MCF 10A (cell line): ENCODE measurements at regions not wholly inside any gene's neighbourhood (a gene's known extent, or its start where the extent isn't known, plus 50 kb on each side); places are given as distances from the start of the nearest gene placed in this dataset.

Experiments
- BruUV-seq: library from RNA; stranded (reverse); fragments of 400-500 nt; replicated peaks from 2 replicates; lab custom pipeline; 2021; lab: Mats Ljungman, UMichigan
- CTCF ChIA-PET: fragments of 300-600 bp; sonication (Branson Sonifier 250); formaldehyde crosslinking; extraction: SDS; loops from one replicate; lab custom pipeline; 2021; ENCODE audit warnings: antibody characterized with exemption, inconsistent platforms; lab: Yijun Ruan, JAX
- POLR2A ChIA-PET: fragments of 300-600, 350-650 bp; sonication (Branson Sonifier 250); formaldehyde crosslinking; extraction: SDS; loops from one replicate; lab custom pipeline; 2020; ENCODE audit warnings: antibody characterized with exemption, inconsistent platforms; lab: Yijun Ruan, JAX
- DNase-seq: peaks from one replicate; pipeline ENCODE4 v3.0.0-alpha.2; 2018; ENCODE audit not compliant: unreplicated experiment
- H3K27ac Mint-ChIP-seq: one replicate; pipeline ENCODE4 v1.8.0; 2022; ENCODE audit warnings: mild to moderate bottlenecking, low read depth, mixed read lengths; ENCODE audit not compliant: unreplicated experiment
- H3K27me3 Mint-ChIP-seq: one replicate; pipeline ENCODE4 v1.8.0; 2022; ENCODE audit warnings: mixed read lengths; ENCODE audit not compliant: insufficient read depth, unreplicated experiment
- H3K36me3 Mint-ChIP-seq: one replicate; pipeline ENCODE4 v1.8.0; 2022; ENCODE audit warnings: mild to moderate bottlenecking, moderate library complexity, mixed read lengths; ENCODE audit not compliant: insufficient read depth, unreplicated experiment
- H3K4me1 Mint-ChIP-seq: one replicate; pipeline ENCODE4 v1.8.0; 2022; ENCODE audit warnings: mixed read lengths; ENCODE audit not compliant: insufficient read depth, unreplicated experiment
- H3K4me3 Mint-ChIP-seq: one replicate; pipeline ENCODE4 v1.8.0; 2022; ENCODE audit warnings: mild to moderate bottlenecking, moderate library complexity, mixed read lengths; ENCODE audit not compliant: unreplicated experiment
- H3K9me3 Mint-ChIP-seq: one replicate; pipeline ENCODE4 v1.8.0; 2022; ENCODE audit warnings: mixed read lengths; ENCODE audit not compliant: unreplicated experiment
- intact Hi-C: fragments of 100-400 bp; cut with micrococcal nuclease; formaldehyde crosslinking; loops from 2 replicates; pipeline ENCODE4 v1.14.1; 2022
- TF ChIP-seq, protein P1 (sequence below): fragments of 200-600 bp; IDR thresholded peaks from one replicate; pipeline ENCODE4 v1.8.0; 2022; ENCODE audit warnings: antibody characterized with exemption, mild to moderate bottlenecking; ENCODE audit not compliant: unreplicated experiment

- ChIA-PET CTCF (interaction anchor here (0.8 to 2.1 kb wide), 2 partner anchors 11 to 15 kb away, joined by 3 to 12 read pairs; no protein-coding TSS in a partner anchor), POLR2A (interaction anchor here (1.2 to 1.7 kb wide), 2 partner anchors 13 to 17 kb away, joined by 4 to 5 read pairs; no protein-coding TSS in a partner anchor)
- no peak overlapping the region for H3K4me3 Mint-ChIP-seq
- H3K27ac Mint-ChIP-seq = no peak overlapping the region
- H3K4me1 Mint-ChIP-seq = peaks cover 22% of the 10 kb centered on the region
- no peaks in the 10 kb centered on the region for H3K27me3 Mint-ChIP-seq
- no TSS peak for BruUV-seq
- intact Hi-C loops = no loop called here
- TF ChIP-seq, protein P1, sequence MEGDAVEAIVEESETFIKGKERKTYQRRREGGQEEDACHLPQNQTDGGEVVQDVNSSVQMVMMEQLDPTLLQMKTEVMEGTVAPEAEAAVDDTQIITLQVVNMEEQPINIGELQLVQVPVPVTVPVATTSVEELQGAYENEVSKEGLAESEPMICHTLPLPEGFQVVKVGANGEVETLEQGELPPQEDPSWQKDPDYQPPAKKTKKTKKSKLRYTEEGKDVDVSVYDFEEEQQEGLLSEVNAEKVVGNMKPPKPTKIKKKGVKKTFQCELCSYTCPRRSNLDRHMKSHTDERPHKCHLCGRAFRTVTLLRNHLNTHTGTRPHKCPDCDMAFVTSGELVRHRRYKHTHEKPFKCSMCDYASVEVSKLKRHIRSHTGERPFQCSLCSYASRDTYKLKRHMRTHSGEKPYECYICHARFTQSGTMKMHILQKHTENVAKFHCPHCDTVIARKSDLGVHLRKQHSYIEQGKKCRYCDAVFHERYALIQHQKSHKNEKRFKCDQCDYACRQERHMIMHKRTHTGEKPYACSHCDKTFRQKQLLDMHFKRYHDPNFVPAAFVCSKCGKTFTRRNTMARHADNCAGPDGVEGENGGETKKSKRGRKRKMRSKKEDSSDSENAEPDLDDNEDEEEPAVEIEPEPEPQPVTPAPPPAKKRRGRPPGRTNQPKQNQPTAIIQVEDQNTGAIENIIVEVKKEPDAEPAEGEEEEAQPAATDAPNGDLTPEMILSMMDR = no peak
- H3K36me3 Mint-ChIP-seq = no peaks in the 10 kb centered on the region
- DNase-seq = no peak
- H3K9me3 Mint-ChIP-seq = no peaks in the 10 kb centered on the region
These were observed 65.3 kb upstream of the SMNDC1 start for GRCh38 chr10:110370006-110370405.

DNA sequence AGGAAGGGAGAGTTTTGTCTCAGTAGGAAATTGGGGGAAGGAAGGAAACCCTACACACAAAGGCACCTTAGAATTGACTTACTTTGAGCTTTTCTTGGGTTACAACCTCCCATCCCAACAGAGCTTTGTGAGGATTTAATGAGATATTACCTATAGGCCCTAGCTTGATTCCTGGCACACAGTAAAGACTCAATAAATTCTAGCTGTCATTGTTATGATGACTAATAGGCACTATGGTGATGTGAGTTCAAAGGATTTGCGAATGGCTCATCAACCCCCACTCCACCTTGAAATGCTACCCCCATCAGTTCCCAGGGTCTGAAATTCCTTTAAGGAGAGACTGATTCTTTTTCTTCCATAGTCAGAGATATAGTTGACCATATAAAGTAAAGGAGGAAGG is 67.9 kb upstream of the SMNDC1 start:
- H3K27me3 Mint-ChIP-seq = no peaks in the 10 kb centered on the region
- TF ChIP-seq, protein P1 = no peak
- H3K9me3 Mint-ChIP-seq = no peaks in the 10 kb centered on the region
- no peak overlapping the region for H3K27ac Mint-ChIP-seq
- BruUV-seq = no TSS peak
- intact Hi-C loops = no loop called here
- H3K36me3 Mint-ChIP-seq = no peaks in the 10 kb centered on the region
- no peak overlapping the region for H3K4me3 Mint-ChIP-seq
- CTCF ChIA-PET = interaction anchor here (0.6 to 1.1 kb wide), 6 partner anchors 14 to 174 kb away, joined by 3 read pairs; no protein-coding TSS in a partner anchor
- POLR2A ChIA-PET = interaction anchor here (1.0 to 1.5 kb wide), 3 partner anchors 9 to 36 kb away, joined by 3 to 6 read pairs (median 5); no protein-coding TSS in a partner anchor
- peak; percentile 58 for DNase-seq
- H3K4me1 Mint-ChIP-seq = peaks cover 21% of the 10 kb centered on the region

DNA sequence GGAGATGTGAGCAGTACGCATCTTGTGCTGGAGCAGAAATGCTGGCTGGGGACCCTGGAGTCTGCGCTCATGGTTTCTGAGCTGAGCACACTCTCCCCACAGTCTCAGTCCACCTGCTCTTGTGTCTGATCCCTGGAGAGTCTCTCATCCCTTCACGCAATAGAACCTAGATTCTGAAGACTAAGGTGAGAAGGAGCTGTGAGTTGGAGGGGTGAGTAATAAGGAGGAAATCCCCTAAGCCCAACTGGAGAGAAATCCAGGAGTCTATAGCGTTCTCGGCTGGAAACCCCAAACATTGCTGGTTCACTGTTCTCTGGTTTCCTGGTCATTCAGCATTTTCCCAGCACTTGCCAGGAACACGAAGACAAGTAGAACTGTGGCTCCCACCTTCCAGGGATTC is 68.3 kb upstream of the SMNDC1 start:
- intact Hi-C loops = no loop called here
- Mint-ChIP-seq H3K27ac (no peak overlapping the region), H3K36me3 (no peaks in the 10 kb centered on the region), H3K27me3 (no peaks in the 10 kb centered on the region), H3K4me1 (peaks cover 21% of the 10 kb centered on the region), H3K9me3 (no peaks in the 10 kb centered on the region), H3K4me3 (no peak overlapping the region)
- ChIA-PET CTCF (interaction anchor here (1.0 to 1.1 kb wide), 2 partner anchors 14 to 22 kb away, joined by 3 read pairs; no protein-coding TSS in a partner anchor), POLR2A (interaction anchor here (1.0 to 1.5 kb wide), 2 partner anchors 9 to 37 kb away, joined by 5 to 6 read pairs; no protein-coding TSS in a partner anchor)
- no TSS peak for BruUV-seq
- TF ChIP-seq, protein P1 = no peak
- peak; percentile 47 for DNase-seq

DNA sequence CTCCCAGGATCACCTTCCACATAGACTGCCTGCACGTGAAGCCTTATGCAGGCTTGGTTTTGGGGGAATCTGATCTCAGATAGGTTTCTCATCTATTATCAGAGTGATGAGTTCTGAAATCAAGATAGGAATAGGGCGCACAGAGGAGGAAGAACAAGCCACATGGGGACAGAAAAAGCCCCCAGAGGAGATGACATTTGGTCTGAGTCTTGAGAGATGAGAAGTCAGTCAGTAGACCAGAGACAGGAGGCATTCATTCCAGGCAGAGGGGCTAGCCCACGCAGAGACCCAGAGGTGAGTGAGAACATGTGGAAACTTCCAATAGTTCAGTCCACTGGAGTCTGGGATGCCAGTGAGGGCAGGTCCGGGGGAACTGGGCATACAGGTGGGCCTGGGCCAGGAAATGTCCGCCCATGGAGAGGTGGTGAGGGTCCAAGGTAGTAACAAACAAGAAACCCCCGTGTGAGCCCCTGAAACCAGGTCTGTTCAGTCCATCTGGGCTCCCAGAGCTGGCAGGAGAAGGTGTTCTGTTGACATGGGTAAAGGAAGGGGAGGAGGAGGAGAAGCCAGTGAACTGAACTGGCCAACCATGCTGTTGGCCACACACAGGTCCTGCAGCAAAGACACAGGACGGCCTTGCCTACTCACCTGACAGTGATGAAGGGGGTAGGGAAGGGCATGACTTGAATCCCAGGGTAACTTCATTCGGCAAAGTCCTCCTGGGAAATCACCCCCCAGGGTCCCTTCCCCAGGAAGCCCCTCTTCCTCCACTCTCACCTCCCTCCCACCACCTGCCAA is 69.3 kb upstream of the SMNDC1 start:
- BruUV-seq = no TSS peak
- H3K27ac Mint-ChIP-seq = no peak overlapping the region

More for the DNA sequence above, 69.3 kb upstream of the SMNDC1 start:
- intact Hi-C loops = no loop called here
- Mint-ChIP-seq H3K36me3 (no peaks in the 10 kb centered on the region), H3K27me3 (no peaks in the 10 kb centered on the region), H3K9me3 (no peaks in the 10 kb centered on the region), H3K4me3 (no peak overlapping the region), H3K4me1 (peaks cover 16% of the 10 kb centered on the region)
- no peak for DNase-seq
- ChIA-PET POLR2A (no interaction called here), CTCF (interaction anchor here (0.6 to 1.9 kb wide), 2 partner anchors 8 to 54 kb away, joined by 3 to 5 read pairs; no protein-coding TSS in a partner anchor)
- TF ChIP-seq, protein P1 = no peak
